Colonic mucosa (tissue), 4 donors: ENCODE measurements at regions not wholly inside any gene's neighbourhood (a gene's known extent, or its start where the extent isn't known, plus 50 kb on each side); places are given as distances from the start of the nearest gene placed in this dataset.

Source experiments
- DNase-seq: peaks from one replicate; pipeline ENCODE4 v3.0.0-alpha.2; 2020
- H3K27ac ChIP-seq: fragments of 200-600 bp; one replicate; pipeline ENCODE4 v1.8.0; 2021
- H3K27me3 ChIP-seq: fragments of 200-600 bp; one replicate; pipeline ENCODE4 v1.8.0; 2021
- H3K36me3 ChIP-seq: fragments of 200-600 bp; one replicate; pipeline ENCODE4 v1.8.0; 2021
- H3K4me1 ChIP-seq: fragments of 200-600 bp; one replicate; pipeline ENCODE4 v1.8.0; 2021; ENCODE audit warnings: mild to moderate bottlenecking
- H3K4me3 ChIP-seq: fragments of 200-600 bp; one replicate; pipeline ENCODE4 v1.8.0; 2021
- H3K9ac ChIP-seq, 2 donors: one replicate each; pipeline ENCODE4 v1.7.0; 2013; ENCODE audit warnings: control low read depth in 2 of 2, low read depth in 2 of 2, low read length in 2 of 2
- H3K9me3 ChIP-seq: fragments of 200-600 bp; one replicate; pipeline ENCODE4 v1.8.0; 2021
- intact Hi-C: fragments of 100-400 bp; cut with DNase I; formaldehyde crosslinking; loops from one replicate; pipeline ENCODE4 v1.14.1; 2022
- TF ChIP-seq, protein P1 (sequence below): fragments of 200-600 bp; IDR thresholded peaks from one replicate; pipeline ENCODE4 v1.8.0; 2022; ENCODE audit warnings: antibody characterized with exemption, mild to moderate bottlenecking
- donor health status: healthy.
- donor health status: DM: no; HTN: no; CAD: no.
- donor health status: DM: no; HTN: no; CAD: no.

GRCh38 chr5:57805170-57805569, 322.6 kb upstream of the ACTBL2 start:
- no peak overlapping the region for H3K9ac ChIP-seq
- no peak overlapping the region for H3K4me3 ChIP-seq
- TF ChIP-seq, protein P1, sequence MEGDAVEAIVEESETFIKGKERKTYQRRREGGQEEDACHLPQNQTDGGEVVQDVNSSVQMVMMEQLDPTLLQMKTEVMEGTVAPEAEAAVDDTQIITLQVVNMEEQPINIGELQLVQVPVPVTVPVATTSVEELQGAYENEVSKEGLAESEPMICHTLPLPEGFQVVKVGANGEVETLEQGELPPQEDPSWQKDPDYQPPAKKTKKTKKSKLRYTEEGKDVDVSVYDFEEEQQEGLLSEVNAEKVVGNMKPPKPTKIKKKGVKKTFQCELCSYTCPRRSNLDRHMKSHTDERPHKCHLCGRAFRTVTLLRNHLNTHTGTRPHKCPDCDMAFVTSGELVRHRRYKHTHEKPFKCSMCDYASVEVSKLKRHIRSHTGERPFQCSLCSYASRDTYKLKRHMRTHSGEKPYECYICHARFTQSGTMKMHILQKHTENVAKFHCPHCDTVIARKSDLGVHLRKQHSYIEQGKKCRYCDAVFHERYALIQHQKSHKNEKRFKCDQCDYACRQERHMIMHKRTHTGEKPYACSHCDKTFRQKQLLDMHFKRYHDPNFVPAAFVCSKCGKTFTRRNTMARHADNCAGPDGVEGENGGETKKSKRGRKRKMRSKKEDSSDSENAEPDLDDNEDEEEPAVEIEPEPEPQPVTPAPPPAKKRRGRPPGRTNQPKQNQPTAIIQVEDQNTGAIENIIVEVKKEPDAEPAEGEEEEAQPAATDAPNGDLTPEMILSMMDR, result no peak
- H3K9me3 ChIP-seq, result no peaks in the 10 kb centered on the region
- DNase-seq, result no peak
- intact Hi-C loops, result no loop called here
- H3K36me3 ChIP-seq, result no peaks in the 10 kb centered on the region
- H3K4me1 ChIP-seq, result no peaks in the 10 kb centered on the region
- H3K27me3 ChIP-seq, result no peaks in the 10 kb centered on the region
- H3K27ac ChIP-seq, result no peak overlapping the region

GRCh38 chr5:57804505-57804904, 321.9 kb upstream of the ACTBL2 start:
- TF ChIP-seq, protein P1, result no peak
- Histone ChIP-seq H3K36me3 (no peaks in the 10 kb centered on the region), H3K27me3 (no peaks in the 10 kb centered on the region), H3K9ac (no peak overlapping the region), H3K27ac (no peak overlapping the region), H3K4me1 (no peaks in the 10 kb centered on the region), H3K9me3 (no peaks in the 10 kb centered on the region), H3K4me3 (no peak overlapping the region)
- intact Hi-C loops, result no loop called here
- DNase-seq, result no peak

DNA sequence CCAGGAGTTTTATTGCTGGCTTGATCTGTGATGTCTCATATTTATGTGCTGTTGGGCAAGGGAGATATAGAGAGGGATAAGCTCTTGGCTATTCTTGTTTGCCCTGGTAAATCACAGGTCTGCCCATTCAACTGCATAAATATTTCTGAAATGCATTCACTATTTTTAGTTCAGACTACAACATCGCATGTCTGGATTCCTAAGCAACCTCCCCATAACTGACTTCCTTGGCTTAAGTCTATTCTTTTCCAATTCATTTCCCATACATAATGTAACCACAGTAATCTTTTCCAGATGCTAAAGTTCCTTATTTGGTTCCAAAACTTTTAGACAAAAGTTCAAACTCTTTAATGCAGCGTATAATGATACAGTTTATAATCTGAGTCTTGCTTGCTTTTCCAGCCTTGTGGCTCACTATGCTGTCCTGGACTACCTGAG, 321.4 kb upstream of the ACTBL2 start:
- Histone ChIP-seq H3K9me3 (no peaks in the 10 kb centered on the region), H3K27me3 (no peaks in the 10 kb centered on the region), H3K4me3 (no peak overlapping the region), H3K27ac (no peak overlapping the region), H3K9ac (no peak overlapping the region), H3K36me3 (no peaks in the 10 kb centered on the region), H3K4me1 (no peaks in the 10 kb centered on the region)
- TF ChIP-seq, protein P1, result no peak
- no peak for DNase-seq
- intact Hi-C loops, result no loop called here

DNA sequence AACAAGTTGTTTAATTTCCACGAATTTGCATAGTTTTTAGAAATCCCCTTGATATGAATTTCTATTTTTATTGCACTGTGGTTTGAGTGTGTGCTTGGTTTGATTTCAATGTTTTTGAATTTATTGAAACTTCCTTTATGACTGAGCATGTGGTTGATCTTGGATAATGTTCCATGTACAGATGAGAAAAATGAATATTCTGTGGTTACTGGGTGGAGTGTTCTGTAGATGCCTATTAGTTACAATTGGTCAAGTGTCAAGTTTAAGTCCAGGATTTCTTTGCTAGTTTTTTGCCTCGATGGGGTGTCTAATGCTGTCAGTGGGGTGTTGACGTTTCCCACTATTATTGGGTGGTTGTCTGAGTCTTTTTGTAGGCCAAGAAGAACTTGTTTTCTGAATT, 319.5 kb upstream of the ACTBL2 start:
- no peaks in the 10 kb centered on the region for H3K36me3 ChIP-seq
- TF ChIP-seq, protein P1, result no peak
- intact Hi-C loops, result no loop called here
- no peak overlapping the region for H3K4me3 ChIP-seq
- H3K9me3 ChIP-seq, result no peaks in the 10 kb centered on the region
- no peak overlapping the region for H3K9ac ChIP-seq
- no peaks in the 10 kb centered on the region for H3K27me3 ChIP-seq
- H3K4me1 ChIP-seq, result no peaks in the 10 kb centered on the region
- H3K27ac ChIP-seq, result no peak overlapping the region
- no peak for DNase-seq

GRCh38 chr5:57795203-57795602, 312.6 kb upstream of the ACTBL2 start:
- no peak for DNase-seq
- intact Hi-C loops, result no loop called here
- Histone ChIP-seq H3K27ac (no peak overlapping the region), H3K27me3 (no peaks in the 10 kb centered on the region), H3K9me3 (no peaks in the 10 kb centered on the region), H3K4me3 (no peak overlapping the region), H3K36me3 (no peaks in the 10 kb centered on the region), H3K9ac (no peak overlapping the region), H3K4me1 (no peaks in the 10 kb centered on the region)
- TF ChIP-seq, protein P1, result no peak

DNA sequence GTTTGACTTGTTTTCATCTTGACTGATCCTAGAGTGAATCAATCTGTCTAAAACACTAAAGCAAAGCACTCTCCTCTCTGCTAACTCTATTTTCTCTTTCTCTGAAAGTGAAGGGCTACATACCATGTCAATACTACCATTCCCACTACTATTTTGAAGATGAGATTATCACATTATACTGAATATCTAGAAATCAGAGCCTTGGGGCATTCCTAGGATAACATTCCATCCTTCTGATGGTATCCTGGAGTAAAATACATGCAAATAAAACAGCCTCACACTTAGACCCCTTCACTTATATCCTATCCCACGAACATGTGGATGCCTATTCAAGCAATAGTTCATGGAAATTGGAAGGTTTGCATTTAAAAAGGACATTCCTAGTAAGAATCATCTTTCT, 309.3 kb upstream of the ACTBL2 start:
- TF ChIP-seq, protein P1, result no peak
- Histone ChIP-seq H3K36me3 (no peaks in the 10 kb centered on the region), H3K9ac (no peak overlapping the region), H3K27ac (no peak overlapping the region), H3K4me3 (no peak overlapping the region), H3K27me3 (no peaks in the 10 kb centered on the region), H3K9me3 (no peaks in the 10 kb centered on the region), H3K4me1 (no peaks in the 10 kb centered on the region)
- intact Hi-C loops, result no loop called here
- DNase-seq, result no peak
